Astrocyte (in vitro differentiated cells and primary cell): ENCODE measurements at regions not wholly inside any gene's neighbourhood (a gene's known extent, or its start where the extent isn't known, plus 50 kb on each side); places are given as distances from the start of the nearest gene placed in this dataset.
"Not testable (repeated sequence)": the region's sequence is repeated elsewhere in the genome, so short reads cannot be mapped to it uniquely, and the experiment has no call there.

Experiments
- CTCF ChIP-seq: IDR thresholded peaks from 2 replicates; pipeline ENCODE4 v1.5.1; 2011; ENCODE audit warnings: low read depth, mild to moderate bottlenecking, inconsistent platforms, low read length, moderate library complexity; ENCODE audit not compliant: insufficient read depth
- EZH2 ChIP-seq: IDR thresholded peaks from 2 replicates; pipeline ENCODE4 v1.6.1; 2012; ENCODE audit warnings: mild to moderate bottlenecking, low read length, inconsistent platforms; ENCODE audit not compliant: insufficient read depth

- TF ChIP-seq CTCF, EZH2: not testable (repeated sequence)
Measured at GRCh38 chr6:6494139-6494538, 94.4 kb upstream of the LY86 start.
